GM19239 (cell line): ENCODE measurements at regions not wholly inside any gene's neighbourhood (a gene's known extent, or its start where the extent isn't known, plus 50 kb on each side); places are given as distances from the start of the nearest gene placed in this dataset.

ENCODE experiments used
- DNase-seq: peaks from one replicate; pipeline ENCODE4 v3.0.0; 2011; ENCODE audit warnings: low spot score; ENCODE audit not compliant: insufficient read length
- FAIRE-seq: peaks from 2 replicates; lab custom pipeline; 2011; peaks lifted over from hg19 to GRCh38; lab: Jason Lieb, UNC

DNA sequence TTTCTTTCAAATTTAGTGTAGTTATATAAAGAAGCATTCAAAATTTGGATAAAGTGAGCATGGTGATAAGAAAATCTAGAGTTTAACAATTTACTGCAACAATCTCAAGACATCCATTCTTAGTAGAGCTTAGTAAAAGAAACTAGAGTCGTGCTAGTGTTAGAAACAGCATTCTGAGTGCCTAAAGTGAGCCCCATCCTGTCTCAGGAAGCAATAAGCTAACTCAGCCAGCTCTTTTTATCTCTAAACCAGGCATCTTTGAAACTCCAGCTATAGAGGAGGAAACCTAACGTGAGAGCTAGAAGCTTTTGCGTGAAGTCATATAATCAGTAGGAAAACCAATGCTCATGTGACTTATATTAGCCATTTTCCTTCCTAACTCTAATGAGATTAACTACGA lies 1187.1 kb upstream of the EPHA6 start:
- FAIRE-seq (peak; percentile 31), DNase-seq (no peak)

DNA sequence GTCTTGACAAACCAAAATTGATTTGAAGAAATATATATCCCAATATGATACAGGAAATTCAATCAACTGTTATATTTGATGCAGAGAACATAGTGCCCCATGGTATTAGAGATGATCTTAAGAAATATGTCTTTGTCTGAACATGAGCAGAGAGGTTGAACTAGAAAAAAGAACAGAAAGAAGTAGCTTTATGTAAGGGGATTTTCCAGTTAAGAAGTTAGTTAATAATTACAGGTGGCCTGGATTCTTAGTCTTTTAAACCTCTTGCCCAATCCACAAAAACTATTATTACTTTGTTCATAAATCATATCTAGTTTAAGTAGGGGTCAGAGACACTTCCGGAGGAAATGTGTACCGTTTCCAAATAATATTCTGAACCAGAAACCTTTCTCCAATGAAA lies 1186.7 kb upstream of the EPHA6 start:
- DNase-seq (no peak), FAIRE-seq (no peak)

DNA sequence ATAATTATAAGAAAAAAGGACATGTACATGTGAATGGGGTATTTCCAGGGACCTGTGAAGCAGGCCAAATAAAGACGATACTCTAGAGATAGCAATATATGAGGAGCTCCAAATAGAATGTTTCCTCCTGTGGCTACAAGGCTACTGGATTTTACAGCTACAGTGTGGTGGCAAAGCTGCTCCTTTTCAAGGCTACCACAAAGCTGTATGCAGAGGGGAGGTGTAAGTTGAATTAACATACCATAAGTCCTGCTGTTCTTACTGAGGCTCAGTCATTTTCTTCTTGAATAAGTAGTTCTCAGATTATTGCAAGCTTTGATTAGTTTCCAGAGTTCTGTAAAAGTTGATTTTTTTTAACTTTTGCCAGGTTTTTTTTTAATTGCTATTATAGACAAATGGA lies 1184.6 kb upstream of the EPHA6 start:
- DNase-seq (no peak), FAIRE-seq (no peak)

DNA sequence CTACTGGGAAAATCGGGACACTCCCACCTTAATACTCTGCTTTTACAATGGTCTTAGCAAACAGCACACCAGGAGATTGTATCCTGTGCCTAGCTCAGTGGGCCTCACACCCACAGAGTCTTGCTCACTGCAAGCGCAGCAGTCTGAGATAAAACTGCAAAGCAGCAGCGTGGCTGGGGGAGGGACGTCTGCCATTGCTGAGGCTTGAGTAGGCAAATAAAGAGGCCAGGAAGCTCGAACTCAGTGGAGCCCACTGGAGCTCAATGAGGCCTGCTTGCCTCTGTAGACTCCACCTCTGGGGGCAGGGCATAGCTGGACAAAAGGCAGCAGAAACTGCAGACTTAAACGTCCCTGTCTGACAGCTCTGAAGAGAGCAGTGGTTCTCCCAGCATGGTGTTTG lies 1169.1 kb upstream of the EPHA6 start:
- FAIRE-seq, result no peak

DNA sequence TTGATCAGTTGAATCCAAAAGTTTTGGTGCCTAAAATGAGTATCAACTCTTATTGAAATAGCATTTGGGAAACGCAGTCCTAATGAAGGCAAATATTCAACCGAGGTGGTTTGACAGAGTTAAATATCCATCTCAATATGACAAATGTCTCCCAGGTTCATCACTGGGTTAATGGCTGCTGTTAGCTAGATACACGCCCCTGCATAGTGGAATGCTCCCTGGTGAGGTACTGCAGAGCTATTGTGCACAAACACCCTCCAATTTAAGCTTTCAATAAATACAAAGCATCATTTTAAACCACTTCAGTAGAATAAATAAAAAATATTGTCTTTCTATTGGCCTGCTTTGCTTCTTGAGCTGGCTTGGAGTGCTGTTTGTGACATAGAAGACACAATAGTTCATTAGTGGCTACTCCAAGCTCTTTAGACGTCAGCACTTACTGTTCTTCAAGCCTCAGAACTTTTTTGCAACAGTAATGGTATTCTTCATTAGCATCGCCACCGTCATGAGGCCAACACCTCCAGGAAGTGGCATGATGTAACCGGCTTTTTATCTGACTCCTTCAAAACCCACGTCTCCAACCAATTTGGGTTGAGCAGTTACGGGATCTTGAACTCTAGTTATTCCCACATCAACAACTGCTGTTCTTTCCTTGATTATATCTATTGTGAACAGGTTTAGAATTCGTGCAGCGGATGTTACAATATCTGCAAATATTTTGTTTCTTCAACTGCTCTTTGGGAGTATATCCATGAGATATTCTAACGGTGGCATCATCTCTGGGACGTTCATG lies 1159.6 kb upstream of the EPHA6 start:
- FAIRE-seq (no peak), DNase-seq (no peak)

More for the DNA sequence above, 1169.1 kb upstream of the EPHA6 start:
- DNase-seq, result no peak

DNA sequence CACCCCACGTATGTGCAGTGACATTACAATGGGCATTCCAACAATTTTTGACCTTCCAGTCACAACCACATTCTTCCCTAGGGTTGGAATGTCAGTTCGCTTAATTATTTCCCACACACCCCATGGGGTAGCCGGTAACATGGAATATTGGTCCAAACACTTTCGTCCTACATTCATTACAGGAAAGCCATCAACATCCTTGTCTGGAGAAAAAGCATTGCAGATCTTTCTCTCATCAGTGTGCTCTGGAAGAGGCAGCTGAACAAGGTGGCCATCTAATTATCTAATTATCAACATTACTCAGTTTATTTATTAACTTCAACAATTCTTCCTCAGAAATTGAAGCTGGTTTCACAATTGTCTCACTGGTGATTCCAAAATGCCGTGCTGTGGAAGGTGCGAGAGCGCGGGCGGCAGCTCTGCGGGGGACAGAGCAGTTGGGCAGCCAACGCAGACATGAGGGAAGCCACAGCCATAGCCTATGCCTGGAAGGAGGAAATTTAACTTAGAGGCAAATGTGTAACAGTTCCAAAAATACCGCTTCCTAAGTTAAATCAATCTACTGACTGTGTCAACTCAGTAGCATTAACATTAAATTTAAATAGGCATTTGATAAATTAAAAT lies 1158.9 kb upstream of the EPHA6 start:
- no peak for FAIRE-seq

DNA sequence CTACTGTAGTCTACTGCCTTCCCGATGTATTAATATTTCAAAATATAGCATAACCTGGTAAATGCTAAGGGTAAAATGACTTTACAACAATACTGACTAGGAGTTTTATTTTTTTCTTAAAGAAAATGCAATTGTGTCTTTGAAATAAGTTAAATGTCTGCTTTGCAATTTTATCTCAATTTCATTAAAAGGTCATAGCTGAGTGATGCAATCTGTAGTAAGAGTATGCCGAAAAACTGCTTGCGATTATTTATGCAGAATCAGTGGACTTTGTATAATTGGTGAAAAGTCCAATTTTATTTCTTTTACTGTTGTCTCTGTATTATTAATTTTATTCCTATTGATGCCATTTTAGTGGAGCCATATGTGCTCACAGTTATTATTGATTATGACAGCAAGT lies 1143.6 kb upstream of the EPHA6 start:
- DNase-seq (no peak), FAIRE-seq (no peak)

More for the DNA sequence above, 1158.9 kb upstream of the EPHA6 start:
- DNase-seq, result no peak

DNA sequence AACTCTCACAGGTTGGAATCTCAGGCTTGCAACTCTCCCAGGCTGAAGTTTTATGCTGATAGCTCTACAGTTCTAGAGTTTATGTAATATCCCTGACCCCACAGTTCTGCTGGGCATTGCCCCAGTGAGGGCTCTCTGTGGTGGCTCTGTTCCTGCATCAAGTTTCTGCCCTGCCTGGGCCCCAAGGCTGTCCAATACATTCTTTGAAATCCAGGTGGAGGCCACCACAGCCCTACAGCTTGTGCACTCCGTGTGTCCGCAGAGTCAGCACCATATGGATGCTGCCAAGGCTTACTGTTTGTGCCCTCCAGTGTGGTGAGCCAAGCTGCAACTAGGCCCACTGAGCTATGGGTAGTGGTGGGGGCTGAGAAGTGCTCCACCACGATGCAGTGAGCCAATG lies 1141.2 kb upstream of the EPHA6 start:
- no peak for DNase-seq
- FAIRE-seq, result no peak

DNA sequence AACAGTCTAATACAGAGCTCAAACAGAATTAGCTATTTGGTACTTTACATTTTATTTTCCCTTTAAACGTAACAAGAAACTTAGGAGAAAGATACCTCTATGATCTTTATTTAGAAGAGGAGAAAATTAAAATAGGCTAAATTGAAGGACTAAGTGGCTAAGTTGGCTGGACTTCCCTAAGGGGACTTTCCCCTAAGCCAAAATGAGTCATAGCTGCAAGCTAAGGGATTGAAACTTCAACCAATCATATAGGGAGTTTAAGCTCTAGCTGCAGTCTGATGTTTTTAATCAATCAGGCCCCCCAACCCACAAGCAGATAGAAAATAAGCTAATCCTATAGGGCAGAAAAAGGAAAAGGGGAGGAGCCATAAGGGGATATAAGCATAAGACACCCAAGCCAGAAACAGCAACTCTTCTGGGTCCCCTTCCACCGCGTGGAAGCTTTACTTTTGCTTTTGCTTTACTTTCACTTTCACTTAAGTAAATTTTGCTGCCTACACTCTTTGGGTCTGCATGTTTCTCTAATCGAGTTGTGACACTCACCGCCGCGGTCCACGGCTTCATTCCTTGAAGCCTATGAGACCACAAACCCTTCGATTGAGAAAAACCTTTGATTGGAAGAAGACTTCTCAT lies 1108.5 kb upstream of the EPHA6 start:
- DNase-seq (no peak), FAIRE-seq (peak; percentile 84)

DNA sequence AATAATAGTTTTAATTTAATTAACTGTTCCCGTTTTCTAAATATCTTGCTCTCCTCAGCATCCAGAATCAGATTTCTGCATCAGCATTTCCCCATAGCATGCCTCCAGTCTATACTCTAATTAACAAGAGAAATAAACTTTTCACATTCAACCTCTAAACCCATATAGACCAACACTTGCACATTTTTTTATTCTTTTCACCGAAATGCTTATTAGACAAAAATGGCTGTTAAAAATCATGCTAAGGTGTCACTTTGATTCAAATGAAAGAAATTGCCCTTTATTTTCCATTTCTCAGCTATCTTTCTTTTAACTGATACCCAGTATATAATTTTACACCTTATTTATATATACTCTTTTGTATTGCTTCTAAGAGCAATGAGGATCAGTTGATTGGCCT lies 1107.1 kb upstream of the EPHA6 start:
- FAIRE-seq, result no peak

DNA sequence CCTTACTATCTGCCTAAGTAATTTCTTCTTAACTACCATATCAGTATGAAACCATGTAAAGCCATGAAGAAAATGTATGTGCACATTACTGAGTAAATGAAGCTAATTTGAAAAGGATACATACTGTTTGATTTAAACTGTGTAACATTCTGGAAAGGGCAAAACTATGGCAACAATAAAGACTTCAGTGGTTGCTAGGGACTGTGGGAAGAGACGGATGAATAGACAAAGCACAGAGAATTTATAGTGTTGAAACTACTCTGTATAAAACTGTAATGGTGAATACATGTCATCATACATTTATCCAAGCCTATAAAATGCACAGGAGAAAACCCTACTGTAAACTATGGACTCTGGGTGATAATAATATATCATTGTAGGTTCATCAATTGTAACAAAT lies 1103.7 kb upstream of the EPHA6 start:
- DNase-seq (no peak), FAIRE-seq (no peak)

More for the DNA sequence above, 1107.1 kb upstream of the EPHA6 start:
- DNase-seq, result no peak

DNA sequence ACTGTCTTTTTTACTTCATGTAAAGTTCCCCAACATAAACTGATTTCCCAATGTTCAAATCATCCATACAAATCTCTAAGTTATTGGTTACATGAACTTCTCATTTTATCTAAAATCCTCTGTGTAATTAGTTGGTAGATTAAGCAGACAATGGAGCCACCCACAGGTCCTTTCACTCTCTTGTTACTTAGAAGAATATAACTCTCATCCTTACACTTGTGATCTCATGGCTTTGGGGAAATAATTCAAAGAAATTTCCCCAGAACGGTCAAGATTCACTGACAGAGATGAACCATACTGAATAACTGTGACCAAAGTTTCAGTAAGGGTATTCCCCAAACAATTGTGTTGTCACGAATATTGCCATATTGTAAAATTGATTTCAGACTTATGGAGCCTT lies 1102.6 kb upstream of the EPHA6 start:
- DNase-seq (no peak), FAIRE-seq (no peak)

DNA sequence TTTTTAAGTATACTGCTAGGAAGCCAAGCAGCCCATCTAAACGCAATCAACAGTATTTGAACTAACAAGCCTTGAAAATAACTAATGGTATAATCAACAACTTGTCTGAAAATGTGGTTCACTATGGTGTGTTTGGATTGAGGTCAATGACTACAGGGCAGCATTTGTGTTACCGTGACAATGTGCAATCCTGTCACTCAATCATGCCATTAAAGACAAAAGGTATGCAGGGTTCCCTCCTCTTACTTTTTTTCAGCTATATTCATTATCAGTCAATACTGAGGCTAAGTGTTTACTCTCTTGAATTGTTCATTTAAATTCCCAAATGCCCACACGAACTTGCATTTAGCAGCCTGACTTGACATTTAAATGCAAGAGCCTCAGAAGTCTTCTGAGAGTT lies 1099.3 kb upstream of the EPHA6 start:
- DNase-seq, result no peak
- FAIRE-seq, result no peak

DNA sequence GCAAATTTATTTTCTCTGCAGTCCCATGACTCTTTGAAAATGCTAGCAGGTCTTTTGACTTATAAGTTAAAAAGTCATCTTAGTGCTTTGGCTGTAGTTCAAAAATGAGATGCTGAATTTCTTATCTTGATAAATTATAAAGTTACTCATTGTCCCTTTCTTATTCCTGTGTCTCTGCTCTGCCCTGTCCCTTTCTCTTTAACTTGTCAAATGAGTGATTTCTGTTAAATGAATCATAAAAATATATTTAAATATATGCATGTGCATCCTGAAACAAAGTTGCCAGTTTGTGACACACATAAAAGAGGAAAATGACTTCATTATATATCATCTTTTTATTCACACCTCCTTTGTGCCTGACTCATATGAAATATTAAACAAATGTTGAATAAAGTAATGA lies 1097.3 kb upstream of the EPHA6 start:
- no peak for FAIRE-seq
- DNase-seq, result no peak

DNA sequence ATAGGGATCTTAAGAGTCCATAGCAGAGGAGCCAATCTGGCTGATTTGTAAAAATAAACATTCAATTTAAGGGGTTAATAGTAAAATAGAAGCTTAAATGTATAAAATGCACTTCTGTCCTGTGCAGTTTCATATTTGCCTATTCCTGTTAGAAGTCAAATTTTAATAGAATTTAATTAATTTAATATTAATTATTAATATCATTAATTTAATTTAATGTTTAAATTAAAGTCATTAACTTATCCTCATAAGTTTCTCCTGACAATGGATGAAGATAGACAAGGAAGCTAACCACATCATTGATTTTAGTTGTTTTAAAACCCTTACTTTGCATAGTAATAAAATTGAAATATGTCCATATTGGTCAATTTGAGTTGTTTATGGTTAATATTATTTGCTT lies 1096.2 kb upstream of the EPHA6 start:
- FAIRE-seq (no peak), DNase-seq (no peak)

DNA sequence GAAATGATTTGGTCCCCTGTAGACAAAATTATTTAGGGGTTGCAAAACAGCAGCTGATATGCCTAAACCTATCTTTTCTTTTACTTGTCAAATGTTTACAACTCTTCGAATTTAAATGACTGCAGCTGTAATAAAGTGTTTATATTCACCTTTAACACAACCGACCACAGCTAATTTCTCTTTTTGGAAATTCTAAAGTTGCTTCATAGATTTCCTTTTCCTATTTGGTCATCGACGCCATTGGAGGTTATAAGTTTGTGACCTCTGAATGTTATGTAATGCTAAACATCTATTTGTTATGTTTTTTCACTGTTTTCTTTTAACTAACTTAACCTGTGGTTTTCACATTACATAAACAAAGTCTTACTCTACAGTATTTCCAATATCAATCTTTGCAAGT lies 1094.9 kb upstream of the EPHA6 start:
- DNase-seq (no peak), FAIRE-seq (no peak)

DNA sequence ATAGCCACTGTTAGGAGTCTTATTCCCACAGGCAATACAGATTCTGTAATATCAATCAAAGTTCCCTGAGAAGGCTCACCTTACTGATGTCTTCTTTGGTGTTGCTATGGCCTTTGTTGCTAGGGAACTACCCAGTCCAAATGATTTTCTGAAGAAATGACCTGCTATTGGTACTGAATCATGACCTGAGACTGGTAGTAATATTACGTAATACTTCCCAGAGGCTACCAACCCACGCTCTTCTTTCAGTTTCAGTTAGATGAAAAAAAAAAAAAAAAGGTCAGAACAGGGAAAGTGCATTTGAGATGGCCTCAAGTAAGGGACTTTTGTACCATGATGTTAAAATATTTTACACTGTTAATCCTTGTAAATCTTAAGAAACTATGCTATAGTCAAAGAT lies 1092.5 kb upstream of the EPHA6 start:
- no peak for FAIRE-seq

DNA sequence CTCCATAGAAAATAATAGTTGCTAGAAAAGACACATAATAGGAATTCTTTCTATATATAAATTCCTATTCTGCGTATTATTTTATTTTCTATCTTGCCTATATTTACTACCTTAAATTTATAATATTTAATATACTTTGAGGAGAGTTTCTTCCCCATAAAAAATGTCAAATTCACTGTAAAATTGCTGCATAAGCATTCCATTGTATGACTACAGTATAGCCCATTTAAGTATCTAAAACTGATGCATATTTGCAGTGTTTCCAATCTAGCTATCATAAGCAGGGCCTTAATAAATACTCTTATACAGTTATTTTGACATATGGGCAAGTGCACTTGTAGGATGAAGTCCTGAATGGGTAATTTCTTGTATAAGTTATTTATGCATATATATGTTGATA lies 1088.6 kb upstream of the EPHA6 start:
- no peak for DNase-seq
- no peak for FAIRE-seq

More for the DNA sequence above, 1092.5 kb upstream of the EPHA6 start:
- DNase-seq, result no peak

DNA sequence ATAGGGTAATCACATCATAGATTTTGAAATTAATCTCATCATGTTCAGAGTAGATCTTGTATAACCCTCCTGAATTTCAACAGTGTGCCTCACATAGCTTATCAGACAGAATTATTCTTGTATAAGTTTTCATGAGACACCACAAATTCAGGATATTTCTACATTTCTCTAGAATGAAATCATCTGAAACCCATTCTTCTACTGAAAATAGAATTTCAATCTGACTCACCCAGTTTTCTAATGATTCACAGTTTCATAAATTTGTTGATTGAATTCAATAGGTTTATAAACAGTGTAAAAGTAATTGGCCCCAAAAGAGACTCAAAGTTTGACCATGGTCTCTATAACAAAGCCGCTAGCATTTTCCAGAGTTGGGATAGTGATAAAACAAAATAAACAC lies 1082.6 kb upstream of the EPHA6 start:
- DNase-seq, result no peak
- no peak for FAIRE-seq

DNA sequence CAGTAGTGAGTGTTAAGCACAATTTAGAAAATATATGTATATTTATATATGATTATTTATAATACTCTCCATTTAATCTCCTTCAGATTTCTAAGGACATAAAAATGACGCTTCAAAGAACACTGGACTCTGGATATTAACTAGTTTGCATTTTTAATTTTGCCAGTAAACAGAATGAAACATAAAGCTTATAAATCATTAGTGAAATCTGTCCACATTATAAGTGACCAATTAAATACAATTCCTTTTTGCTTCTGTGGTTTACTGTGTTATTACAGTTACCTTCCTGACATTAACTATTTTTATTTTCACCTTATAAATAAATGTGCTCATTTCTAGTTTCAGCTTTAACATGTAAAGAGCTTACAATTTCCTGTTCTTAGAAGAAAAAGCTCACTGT lies 1081.1 kb upstream of the EPHA6 start:
- DNase-seq (no peak), FAIRE-seq (peak; percentile 21)

DNA sequence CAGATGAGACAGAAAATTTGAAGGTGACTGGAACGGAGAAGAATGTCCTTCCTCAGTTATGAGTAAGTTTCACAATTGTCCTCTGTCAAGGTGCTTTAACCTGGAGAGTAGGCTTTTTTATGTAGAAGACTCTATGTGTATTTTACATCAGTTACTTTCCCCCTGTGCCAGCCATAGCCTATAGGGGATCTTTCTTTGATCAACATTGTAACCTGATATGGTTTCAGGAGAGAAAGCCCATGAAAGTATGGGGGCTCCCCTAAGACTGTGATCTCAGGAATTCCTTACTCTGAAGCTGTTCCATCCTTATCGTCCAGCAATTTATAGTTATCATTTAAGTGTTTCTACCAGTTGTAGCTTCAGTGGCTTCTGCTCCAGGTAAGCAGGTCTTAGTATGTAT lies 1076.3 kb upstream of the EPHA6 start:
- DNase-seq, result no peak
- FAIRE-seq, result no peak
